Stomach (tissue), 8 donors: ENCODE measurements at regions not wholly inside any gene's neighbourhood (a gene's known extent, or its start where the extent isn't known, plus 50 kb on each side); places are given as distances from the start of the nearest gene placed in this dataset.

ENCODE experiments used
- DNase-seq, 2 donors: peaks; one replicate each; pipeline versions ENCODE4 v3.0.0 to v3.0.0-alpha.2; 2013 to 2019
- H3K27ac ChIP-seq, 5 donors: fragments of 200-600 bp in 4 of 5; sonication (generic) in 4 of 5; one replicate each; pipeline ENCODE4 v1.5.1; 2013 to 2019; ENCODE audit warnings: mild to moderate bottlenecking in 1 of 5, moderate library complexity in 1 of 5
- H3K27me3 ChIP-seq, 3 donors: fragments of 200-600 bp; sonication (generic); one replicate each; pipeline ENCODE4 v1.5.1; 2017 to 2019; ENCODE audit warnings: mixed run types in 1 of 3
- H3K36me3 ChIP-seq, 4 donors: fragments of 200-600 bp; sonication (generic); 1 replicate in 3 of 4; 2 replicates in 1 of 4; pipeline ENCODE4 v1.5.1; 2016 to 2019
- H3K4me1 ChIP-seq, 4 donors: fragments of 200-600 bp; sonication (generic); one replicate each; pipeline ENCODE4 v1.5.1; 2016 to 2019
- H3K4me3 ChIP-seq, 4 donors: fragments of 200-600 bp; sonication (generic) in 3 of 4; one replicate each; pipeline ENCODE4 v1.5.1; 2016 to 2019; ENCODE audit warnings: mild to moderate bottlenecking in 1 of 4
- H3K9me3 ChIP-seq, 4 donors: fragments of 200-600 bp; sonication (generic); one replicate each; pipeline ENCODE4 v1.5.1; 2016 to 2019
- CTCF ChIP-seq, 7 experiments: fragments of 450-650 bp in 4 of 7; fragments of 200-600 bp in 3 of 7; sonication (generic) in 3 of 7; IDR thresholded peaks; one replicate each; pipeline ENCODE4 v1.5.1; 2016 to 2019; ENCODE audit warnings: antibody characterized with exemption in 7 of 7, control low read depth in 2 of 7, mild to moderate bottlenecking in 1 of 7
- EP300 ChIP-seq: sonication (generic); formaldehyde crosslinking; IDR thresholded peaks from one replicate; pipeline ENCODE4 v1.6.1; 2017; ENCODE audit warnings: antibody characterized with exemption
- POLR2A ChIP-seq, 4 donors: fragments of 450-650 bp; IDR thresholded peaks; one replicate each; pipeline ENCODE4 v1.6.1; 2016; ENCODE audit warnings: antibody characterized with exemption in 4 of 4, control low read depth in 2 of 4, mild to moderate bottlenecking in 1 of 4, moderate library complexity in 1 of 4
- POLR2AphosphoS5 ChIP-seq, 3 donors: sonication (generic); formaldehyde crosslinking; IDR thresholded peaks; one replicate each; pipeline ENCODE4 v1.6.1; 2016; ENCODE audit warnings: antibody characterized with exemption in 3 of 3
- WGBS, 5 donors: extraction: QIAGEN DNeasy Blood & Tissue Kit in 3 of 5; methylation state at CpG; one replicate each; pipeline versions ENCODE4 v1.1.5 to v1.1.7; 2013 to 2018; 5-methylcytosine and 5-hydroxymethylcytosine counted together
- intact Hi-C: fragments of 100-400 bp; cut with DNase I; formaldehyde crosslinking; loops from one replicate; pipeline ENCODE4 v1.15.1; 2023; ENCODE audit warnings: low total_unique reads
- donor health status: healthy with polysubstance abuse.
- donor health status: Bipolar disorder and iron deficiency.
- donor health status: healthy.

DNA sequence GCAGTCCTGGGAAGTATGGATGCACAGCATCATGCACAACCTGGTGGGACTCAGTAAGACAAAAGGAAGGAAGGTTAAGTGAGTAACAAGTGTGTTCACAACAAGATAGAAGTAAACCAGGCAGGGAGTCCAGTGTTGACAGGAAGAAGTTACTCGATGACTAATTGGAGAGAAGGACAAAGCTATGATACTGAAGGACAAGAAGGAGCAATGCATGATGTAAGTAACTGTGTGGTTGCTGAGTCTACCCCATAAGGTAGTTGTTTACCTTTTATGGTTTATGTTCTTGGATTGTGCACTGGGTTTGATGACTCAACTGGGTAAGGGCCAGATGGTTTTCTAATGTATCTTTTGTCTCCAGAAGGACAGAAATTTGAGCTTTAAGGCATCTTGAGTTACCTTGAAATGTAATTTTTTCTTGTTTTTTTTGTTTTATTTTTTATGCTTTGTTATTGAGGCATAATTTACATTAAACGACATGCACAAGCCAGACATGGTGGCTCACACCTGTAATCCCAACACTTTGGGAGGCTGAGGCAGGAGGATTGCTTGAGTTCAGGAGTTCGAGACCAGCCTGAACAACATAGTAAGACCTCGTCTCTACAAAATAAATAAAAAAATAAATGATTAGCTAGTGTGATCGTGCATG is 89.2 kb upstream of the CAST start:
- no peak for DNase-seq

DNA sequence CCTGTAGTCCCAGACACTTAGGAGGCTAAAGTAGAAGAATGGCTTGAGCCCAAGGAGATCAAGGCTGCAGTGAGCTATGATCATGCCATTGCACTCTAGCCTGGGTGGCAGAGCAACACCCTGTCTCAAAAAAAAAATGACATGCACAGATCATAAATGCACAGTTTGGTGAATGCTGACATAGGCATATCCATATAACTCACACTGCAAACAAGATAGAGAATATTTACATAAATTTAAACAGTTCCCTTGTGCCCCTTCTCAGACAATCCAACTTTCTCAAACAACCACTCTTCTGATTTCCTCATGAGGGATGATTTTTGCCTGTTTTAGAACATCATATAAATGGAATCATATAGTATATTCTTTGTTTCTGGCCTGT is 88.7 kb upstream of the CAST start:
- TF ChIP-seq POLR2AphosphoS5 (IDR thresholded peaks at IDR 0.05) (no peak), CTCF (IDR thresholded peaks at IDR 0.05) (no peak), EP300 (no peak), POLR2A (IDR thresholded peaks at IDR 0.05) (no peak)
- Histone ChIP-seq H3K27me3 (no peaks in the 10 kb centered on the region), H3K27ac (no peak overlapping the region), H3K9me3 (no peaks in the 10 kb centered on the region), H3K4me1 (no peaks in the 10 kb centered on the region), H3K4me3 (no peak overlapping the region), H3K36me3 (no peaks in the 10 kb centered on the region)
- no peak for DNase-seq
- intact Hi-C loops = no loop called here

More for the DNA sequence above, 89.2 kb upstream of the CAST start:
- no peak overlapping the region for H3K4me3 ChIP-seq
- no peaks in the 10 kb centered on the region for H3K9me3 ChIP-seq
- 81 to 86% (median 84%) methylated on average over 5 of the region's 5 CpGs for WGBS, 5 donors
- H3K4me1 ChIP-seq = no peaks in the 10 kb centered on the region
- H3K27ac ChIP-seq = no peak overlapping the region
- TF ChIP-seq EP300 = no peak
- no peak for TF ChIP-seq POLR2AphosphoS5 (IDR thresholded peaks at IDR 0.05)
- no peak for TF ChIP-seq POLR2A (IDR thresholded peaks at IDR 0.05)
- TF ChIP-seq CTCF (IDR thresholded peaks at IDR 0.05) = no peak
- intact Hi-C loops = no loop called here
- no peaks in the 10 kb centered on the region for H3K27me3 ChIP-seq
- no peaks in the 10 kb centered on the region for H3K36me3 ChIP-seq

GRCh38 chr5:96576876-96577275 is 85.3 kb upstream of the CAST start:
- TF ChIP-seq CTCF (IDR thresholded peaks at IDR 0.05) (no peak), POLR2AphosphoS5 (IDR thresholded peaks at IDR 0.05) (no peak), POLR2A (IDR thresholded peaks at IDR 0.05) (no peak), EP300 (no peak)
- no peak for DNase-seq
- Histone ChIP-seq H3K4me1 (no peaks in the 10 kb centered on the region), H3K36me3 (no peaks in the 10 kb centered on the region), H3K27me3 (no peaks in the 10 kb centered on the region), H3K4me3 (no peak overlapping the region), H3K27ac (no peak overlapping the region), H3K9me3 (no peaks in the 10 kb centered on the region)
- WGBS, 5 donors = 91 to 97% (median 95%) methylated on average over 3 of the region's 3 CpGs
- intact Hi-C loops = no loop called here

DNA sequence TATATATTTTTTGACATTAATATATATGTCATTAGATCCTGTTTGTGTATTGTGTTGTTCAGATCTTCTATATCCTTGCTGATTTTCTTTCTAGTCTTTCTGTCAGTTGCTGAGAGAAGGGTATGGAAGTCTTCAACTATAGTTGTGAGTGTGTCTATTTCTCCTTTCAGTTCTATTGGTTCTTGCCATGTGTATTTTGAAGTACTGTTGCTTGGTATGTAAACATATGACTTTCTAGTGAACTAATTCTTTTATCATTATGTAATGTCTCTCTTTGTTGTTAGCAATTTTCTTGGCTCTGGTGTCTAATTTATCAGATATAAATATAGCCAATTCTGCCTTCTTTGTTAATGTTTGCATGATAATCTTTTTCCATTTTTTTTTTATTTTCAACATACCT is 84.3 kb upstream of the CAST start:
- H3K27ac ChIP-seq = no peak overlapping the region
- no peak for DNase-seq
- intact Hi-C loops = no loop called here

DNA sequence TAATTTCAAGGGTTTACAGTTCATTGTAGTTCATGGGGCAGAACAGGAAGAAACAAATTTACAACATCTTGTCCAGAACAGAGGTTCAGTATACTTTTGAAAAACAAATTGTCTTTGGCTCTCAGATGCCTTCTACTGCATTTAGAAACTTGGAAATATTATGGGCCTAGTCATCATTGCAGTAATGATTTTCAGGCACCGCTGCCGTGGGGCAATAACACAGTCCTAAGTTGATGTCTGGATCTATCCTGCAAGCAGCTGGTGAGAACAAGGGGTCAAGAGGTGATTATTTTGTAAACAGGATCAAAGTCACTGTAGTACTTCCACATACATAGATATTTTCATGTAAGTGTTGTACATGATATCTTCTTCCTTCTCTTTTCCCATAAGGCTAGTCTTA is 82.5 kb upstream of the CAST start:
- Histone ChIP-seq H3K36me3 (no peaks in the 10 kb centered on the region), H3K4me1 (no peaks in the 10 kb centered on the region), H3K27me3 (no peaks in the 10 kb centered on the region), H3K27ac (no peak overlapping the region), H3K9me3 (no peaks in the 10 kb centered on the region), H3K4me3 (no peak overlapping the region)
- WGBS, 5 donors = 61 to 88% (median 85%) methylated on average over 2 of the region's 2 CpGs
- TF ChIP-seq POLR2AphosphoS5 (IDR thresholded peaks at IDR 0.05) = no peak
- no peak for TF ChIP-seq EP300
- no peak for TF ChIP-seq CTCF (IDR thresholded peaks at IDR 0.05)
- no peak for TF ChIP-seq POLR2A (IDR thresholded peaks at IDR 0.05)
- intact Hi-C loops = no loop called here
- no peak for DNase-seq

More for the DNA sequence above, 84.3 kb upstream of the CAST start:
- TF ChIP-seq POLR2AphosphoS5 (IDR thresholded peaks at IDR 0.05) (no peak), POLR2A (IDR thresholded peaks at IDR 0.05) (no peak), EP300 (no peak)
- no peaks in the 10 kb centered on the region for H3K9me3 ChIP-seq
- no peaks in the 10 kb centered on the region for H3K27me3 ChIP-seq
- H3K36me3 ChIP-seq = no peaks in the 10 kb centered on the region
- H3K4me3 ChIP-seq = no peak overlapping the region
- no peaks in the 10 kb centered on the region for H3K4me1 ChIP-seq
